GM13977 (cell line): ENCODE measurements at regions not wholly inside any gene's neighbourhood (a gene's known extent, or its start where the extent isn't known, plus 50 kb on each side); places are given as distances from the start of the nearest gene placed in this dataset.

ENCODE experiments used
- DNase-seq: peaks from one replicate; pipeline ENCODE4 v3.0.0; 2012; ENCODE audit warnings: low spot score
- in situ Hi-C: fragments of 300-500 bp; cut with MboI; formaldehyde crosslinking; loops from one replicate; pipeline ENCODE4 v1.12.0; 2022; ENCODE audit warnings: low sequenced_read_pairs, low pct_unique_long_range_greater_than_20kb, mixed read lengths, inconsistent platforms; ENCODE audit not compliant: unreplicated experiment
- TF ChIP-seq, protein P1 (sequence below): IDR thresholded peaks from 2 replicates; pipeline ENCODE4 v1.5.1; 2012; ENCODE audit warnings: mild to moderate bottlenecking, control low read depth; ENCODE audit not compliant: insufficient read depth; ENCODE audit errors: extremely low read depth, missing control alignments

DNA sequence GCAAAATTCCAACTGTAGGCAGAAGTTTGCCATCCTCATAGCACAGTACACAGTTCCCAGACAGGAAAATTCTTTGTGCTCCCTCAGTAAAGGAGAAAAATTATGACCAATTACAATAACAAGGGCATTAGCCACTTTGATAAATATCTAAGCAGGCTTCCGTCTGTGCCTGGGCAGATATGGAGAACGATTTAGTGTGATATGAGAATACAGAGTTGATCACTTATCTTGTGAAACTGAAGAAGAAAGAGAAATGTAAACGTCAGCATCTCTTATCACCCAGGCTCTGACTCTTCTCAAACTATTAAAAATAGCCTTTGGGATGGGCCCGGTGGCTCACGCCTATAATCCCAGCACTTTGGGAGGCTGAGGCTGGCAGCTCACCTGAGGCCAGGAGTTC is 54.5 kb upstream of the TIAM1 start:
- in situ Hi-C loops = no loop called here
- TF ChIP-seq, protein P1, sequence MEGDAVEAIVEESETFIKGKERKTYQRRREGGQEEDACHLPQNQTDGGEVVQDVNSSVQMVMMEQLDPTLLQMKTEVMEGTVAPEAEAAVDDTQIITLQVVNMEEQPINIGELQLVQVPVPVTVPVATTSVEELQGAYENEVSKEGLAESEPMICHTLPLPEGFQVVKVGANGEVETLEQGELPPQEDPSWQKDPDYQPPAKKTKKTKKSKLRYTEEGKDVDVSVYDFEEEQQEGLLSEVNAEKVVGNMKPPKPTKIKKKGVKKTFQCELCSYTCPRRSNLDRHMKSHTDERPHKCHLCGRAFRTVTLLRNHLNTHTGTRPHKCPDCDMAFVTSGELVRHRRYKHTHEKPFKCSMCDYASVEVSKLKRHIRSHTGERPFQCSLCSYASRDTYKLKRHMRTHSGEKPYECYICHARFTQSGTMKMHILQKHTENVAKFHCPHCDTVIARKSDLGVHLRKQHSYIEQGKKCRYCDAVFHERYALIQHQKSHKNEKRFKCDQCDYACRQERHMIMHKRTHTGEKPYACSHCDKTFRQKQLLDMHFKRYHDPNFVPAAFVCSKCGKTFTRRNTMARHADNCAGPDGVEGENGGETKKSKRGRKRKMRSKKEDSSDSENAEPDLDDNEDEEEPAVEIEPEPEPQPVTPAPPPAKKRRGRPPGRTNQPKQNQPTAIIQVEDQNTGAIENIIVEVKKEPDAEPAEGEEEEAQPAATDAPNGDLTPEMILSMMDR = no peak
- DNase-seq = no peak

DNA sequence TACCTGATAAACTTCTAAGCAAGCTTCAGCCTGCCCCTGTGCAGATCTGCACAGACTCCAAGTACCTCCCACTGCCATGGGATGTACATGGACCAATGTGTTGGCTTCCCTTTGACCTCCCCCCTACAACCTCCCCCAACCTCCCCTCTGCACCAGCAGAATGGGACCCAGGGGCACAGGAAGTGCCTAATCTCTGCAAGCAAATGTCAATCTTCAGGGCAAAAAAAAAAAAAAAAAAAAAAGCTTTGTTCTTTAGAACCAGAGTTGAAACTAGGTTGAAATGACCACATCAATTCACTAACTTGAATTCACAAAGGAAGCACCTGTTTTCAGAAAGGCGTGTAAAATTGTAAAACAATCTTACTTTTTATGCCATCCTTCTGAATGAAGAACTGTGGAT is 53.9 kb upstream of the TIAM1 start:
- no peak for DNase-seq
- TF ChIP-seq, protein P1 = no peak
- in situ Hi-C loops = no loop called here

DNA sequence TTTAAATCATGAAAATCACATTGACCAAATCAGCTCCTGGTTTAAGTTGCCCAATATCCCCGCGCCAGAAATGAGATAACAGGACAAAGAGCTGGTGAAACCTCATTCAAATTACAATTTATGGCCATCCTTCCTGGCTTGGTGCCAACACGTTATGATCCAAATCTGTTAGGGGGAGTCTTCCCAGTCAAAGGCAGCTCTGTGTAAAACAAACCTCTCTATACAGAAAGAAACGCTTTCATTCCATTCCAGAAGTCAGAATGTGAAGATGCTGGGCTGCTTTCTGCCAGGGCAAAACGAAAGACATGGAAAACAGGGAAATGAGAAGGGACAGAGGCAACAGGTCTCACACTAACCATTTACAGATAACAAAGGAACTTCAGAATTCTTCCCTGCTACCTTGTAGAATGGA is 53.5 kb upstream of the TIAM1 start:
- DNase-seq = no peak
- TF ChIP-seq, protein P1 = no peak
- in situ Hi-C loops = no loop called here

DNA sequence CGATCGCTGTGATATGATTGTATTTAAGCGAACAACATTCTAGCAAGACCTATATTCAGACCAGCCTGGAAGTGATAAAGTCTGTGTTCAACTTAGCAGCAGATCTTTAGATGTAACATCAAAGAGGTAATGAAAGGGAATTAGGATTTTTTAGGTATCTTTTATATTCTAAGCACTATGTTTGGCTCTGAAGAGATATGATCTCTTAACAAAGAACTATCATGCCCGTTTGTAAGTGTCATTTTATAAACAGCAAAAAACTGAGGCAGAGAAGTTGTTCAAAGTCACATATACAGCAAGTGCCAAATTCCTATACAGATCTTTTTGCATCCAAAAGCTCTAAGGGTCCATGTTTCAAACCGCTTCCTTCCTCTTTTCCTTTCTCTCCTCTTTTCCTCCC is 53.0 kb upstream of the TIAM1 start:
- TF ChIP-seq, protein P1 = no peak
- in situ Hi-C loops = no loop called here
- DNase-seq = no peak

DNA sequence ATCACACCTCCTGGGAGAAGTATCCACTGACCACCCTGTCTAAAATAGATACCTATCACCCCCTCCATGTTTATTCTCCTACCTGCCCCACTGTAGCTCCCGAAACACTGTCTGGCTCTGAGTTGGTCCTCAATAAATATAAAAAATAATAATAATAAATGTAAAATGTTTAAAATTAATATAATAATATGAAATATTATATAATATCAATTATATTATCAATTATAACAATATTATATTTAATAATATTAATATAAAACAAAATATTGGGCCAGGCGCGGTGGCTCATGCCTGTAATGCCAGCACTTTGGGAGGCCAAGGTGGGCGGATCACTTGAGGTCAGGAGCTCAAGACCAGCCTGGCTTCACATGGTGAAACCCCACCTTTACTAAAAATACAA is 52.3 kb upstream of the TIAM1 start:
- DNase-seq = no peak
- TF ChIP-seq, protein P1 = no peak
- in situ Hi-C loops = no loop called here

DNA sequence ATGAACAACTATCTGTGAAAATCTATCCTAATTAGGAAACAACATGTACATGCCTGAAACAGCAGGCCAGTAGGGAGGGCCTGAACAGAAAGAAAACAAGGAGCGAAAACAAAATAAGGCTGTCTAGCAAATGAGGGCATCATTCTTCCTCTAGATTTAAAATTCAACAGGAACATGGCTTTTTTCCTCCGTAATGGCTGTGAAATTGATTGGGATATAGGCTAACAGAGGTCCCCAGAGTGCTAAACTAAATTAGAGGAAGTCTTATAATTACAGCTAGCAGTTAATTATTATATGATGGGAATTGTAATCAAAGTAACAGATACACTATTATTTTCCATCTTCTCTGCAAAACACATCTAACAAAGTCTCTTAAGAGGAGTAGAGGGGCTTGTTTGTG is 51.7 kb upstream of the TIAM1 start:
- DNase-seq = no peak
- in situ Hi-C loops = no loop called here
- TF ChIP-seq, protein P1 = no peak

DNA sequence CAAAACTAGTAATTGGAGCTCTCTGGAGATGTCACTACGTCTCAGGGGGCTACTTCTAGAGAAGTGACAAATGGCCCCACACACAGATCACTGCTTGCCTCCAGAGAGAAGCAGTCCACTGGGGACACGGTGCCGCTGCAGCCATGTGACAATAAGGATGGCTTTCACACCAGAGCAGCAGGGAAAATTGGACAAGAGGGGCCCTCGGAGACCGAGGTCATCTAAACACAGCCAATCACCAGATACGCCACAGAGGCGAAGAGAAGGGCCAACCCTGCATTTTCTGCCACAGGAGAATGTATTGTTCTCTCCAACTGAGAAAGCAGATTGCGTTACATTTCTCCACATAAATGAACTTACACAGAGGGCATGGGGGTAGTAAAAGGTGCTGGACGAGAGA is 51.2 kb upstream of the TIAM1 start:
- DNase-seq = no peak
- in situ Hi-C loops = no loop called here
- TF ChIP-seq, protein P1 = no peak
